NCI-H2029 treated with DMSO at 0.1 percent for 48 hours (cell line): ENCODE measurements at regions not wholly inside any gene's neighbourhood (a gene's known extent, or its start where the extent isn't known, plus 50 kb on each side); places are given as distances from the start of the nearest gene placed in this dataset.

Experiments
- DNase-seq: peaks from one replicate; lab custom pipeline; 2025; lab: John Stamatoyannopoulos, UW

- no peak for DNase-seq
These were observed 219.6 kb upstream of the SHH start for GRCh38 chr7:156031679-156032478.

- no peak for DNase-seq
These were observed 217.3 kb upstream of the SHH start for GRCh38 chr7:156029460-156030007.

- DNase-seq: no peak
These were observed 216.3 kb upstream of the SHH start for GRCh38 chr7:156028521-156028920.

- no peak for DNase-seq
These were observed 215.6 kb upstream of the SHH start for GRCh38 chr7:156027821-156028220.

- no peak for DNase-seq
These were observed 214.3 kb upstream of the SHH start for GRCh38 chr7:156026603-156027002.

- DNase-seq: no peak
These were observed 213.9 kb upstream of the SHH start for GRCh38 chr7:156026076-156026600.

GRCh38 chr7:156025675-156026074 is 213.4 kb upstream of the SHH start:
- no peak for DNase-seq

- no peak for DNase-seq
These were observed 211.9 kb upstream of the SHH start for GRCh38 chr7:156024201-156024600.

- no peak for DNase-seq
These were observed 210.5 kb upstream of the SHH start for GRCh38 chr7:156022483-156023459.

GRCh38 chr7:156021471-156021870 is 209.2 kb upstream of the SHH start:
- DNase-seq: no peak

- DNase-seq: no peak
These were observed 208.3 kb upstream of the SHH start for GRCh38 chr7:156020566-156020965.

GRCh38 chr7:156019776-156020565 is 207.7 kb upstream of the SHH start:
- no peak for DNase-seq

- no peak for DNase-seq
These were observed 207.0 kb upstream of the SHH start for GRCh38 chr7:156019308-156019707.

GRCh38 chr7:156017916-156018700 is 205.8 kb upstream of the SHH start:
- no peak for DNase-seq

GRCh38 chr7:156017431-156017830 is 205.2 kb upstream of the SHH start:
- no peak for DNase-seq

- DNase-seq: no peak
These were observed 203.2 kb upstream of the SHH start for GRCh38 chr7:156015237-156016020.

- DNase-seq: no peak
These were observed 202.5 kb upstream of the SHH start for GRCh38 chr7:156014808-156015207.

- no peak for DNase-seq
These were observed 201.9 kb upstream of the SHH start for GRCh38 chr7:156014201-156014600.

GRCh38 chr7:156012412-156012811 is 200.1 kb upstream of the SHH start:
- no peak for DNase-seq

GRCh38 chr7:156009569-156009968 is 197.3 kb upstream of the SHH start:
- no peak for DNase-seq
